CD14-positive monocyte (primary cell): ENCODE measurements at regions not wholly inside any gene's neighbourhood (a gene's known extent, or its start where the extent isn't known, plus 50 kb on each side); places are given as distances from the start of the nearest gene placed in this dataset.

Experiments
- DNase-seq, 3 donors: peaks; one replicate each; pipeline ENCODE4 v3.0.0-alpha.2; 2011 to 2022
- H2AFZ ChIP-seq: 2 replicates; pipeline ENCODE4 v1.6.0; 2012; ENCODE audit warnings: mild to moderate bottlenecking, low read depth, low read length, inconsistent platforms; ENCODE audit not compliant: insufficient read depth, poor library complexity, severe bottlenecking
- H3K27ac ChIP-seq, 2 donors: 1 replicate in 1 of 2; 2 replicates in 1 of 2; pipeline ENCODE4 v1.5.1; 2012 to 2013; ENCODE audit warnings: low read length in 2 of 2, control low read depth in 1 of 2, inconsistent platforms in 1 of 2, low read depth in 1 of 2, mild to moderate bottlenecking in 1 of 2
- H3K27me3 ChIP-seq, 2 donors: one replicate each; pipeline versions ENCODE4 v1.6.0 to v1.6.1; 2011 to 2013; ENCODE audit warnings: low read length in 2 of 2; ENCODE audit not compliant: control insufficient read depth in 2 of 2, insufficient read depth in 2 of 2
- H3K36me3 ChIP-seq, 2 donors: replicated peaks in 1 of 2; 1 replicate in 1 of 2; 2 replicates in 1 of 2; pipeline versions ENCODE4 v1.5.1 to v1.6.1; 2012 to 2013; ENCODE audit warnings: low read length in 2 of 2, control low read depth in 1 of 2, inconsistent platforms in 1 of 2, mild to moderate bottlenecking in 1 of 2; ENCODE audit not compliant: insufficient read depth in 2 of 2, control insufficient read depth in 1 of 2
- H3K4me1 ChIP-seq, 2 donors: 1 replicate in 1 of 2; 2 replicates in 1 of 2; pipeline versions ENCODE4 v1.5.1 to v1.6.1; 2012 to 2013; ENCODE audit warnings: low read length in 2 of 2, control low read depth in 1 of 2, inconsistent platforms in 1 of 2, mild to moderate bottlenecking in 1 of 2, moderate library complexity in 1 of 2; ENCODE audit not compliant: insufficient read depth in 2 of 2, control insufficient read depth in 1 of 2
- H3K4me2 ChIP-seq: replicated peaks from 2 replicates; pipeline ENCODE3; 2012; ENCODE audit warnings: low read length, moderate library complexity, mild to moderate bottlenecking; ENCODE audit not compliant: poor library complexity, severe bottlenecking; ENCODE audit errors: extremely low read depth
- H3K4me3 ChIP-seq, 3 experiments: fragments of 200-600 bp in 1 of 3; sonication (generic) in 1 of 3; replicated peaks in 1 of 3; 1 replicate in 2 of 3; 2 replicates in 1 of 3; pipeline ENCODE4 v1.5.1; 2011 to 2013; ENCODE audit warnings: low read length in 3 of 3, mild to moderate bottlenecking in 3 of 3, control low read depth in 2 of 3, low read depth in 2 of 3, inconsistent platforms in 1 of 3, moderate library complexity in 1 of 3
- H3K79me2 ChIP-seq: 2 replicates; pipeline ENCODE4 v1.6.0; 2012; ENCODE audit warnings: mild to moderate bottlenecking, control low read depth, inconsistent platforms, low read length, moderate library complexity; ENCODE audit not compliant: insufficient read depth
- H3K9ac ChIP-seq: 2 replicates; pipeline ENCODE4 v1.6.0; 2017; ENCODE audit warnings: low read length, mild to moderate bottlenecking; ENCODE audit not compliant: insufficient read depth, poor library complexity, severe bottlenecking
- H3K9me3 ChIP-seq, 2 donors: replicated peaks in 1 of 2; 1 replicate in 1 of 2; 2 replicates in 1 of 2; pipeline versions ENCODE4 v1.5.1 to v1.6.1; 2012 to 2013; ENCODE audit warnings: low read length in 2 of 2, control low read depth in 1 of 2; ENCODE audit not compliant: control insufficient read depth in 1 of 2, insufficient read depth in 1 of 2
- H4K20me1 ChIP-seq: 2 replicates; pipeline ENCODE4 v1.6.0; 2012; ENCODE audit warnings: mild to moderate bottlenecking, low read length, control low read depth, moderate library complexity; ENCODE audit not compliant: insufficient read depth
- H3K27ac Mint-ChIP-seq, 7 donors: one replicate each; pipeline ENCODE4 v1.8.0; 2020; ENCODE audit warnings: mild to moderate bottlenecking in 7 of 7, mixed read lengths in 7 of 7, moderate library complexity in 6 of 7, inconsistent platforms in 2 of 7
- H3K27me3 Mint-ChIP-seq, 3 donors: one replicate each; pipeline ENCODE4 v1.8.0; 2021 to 2022; ENCODE audit warnings: low read depth in 3 of 3, mild to moderate bottlenecking in 3 of 3, mixed read lengths in 3 of 3, moderate library complexity in 3 of 3, inconsistent platforms in 1 of 3
- H3K36me3 Mint-ChIP-seq, 2 donors: one replicate each; pipeline ENCODE4 v1.8.0; 2020; ENCODE audit warnings: mixed read lengths in 2 of 2, inconsistent platforms in 1 of 2, mild to moderate bottlenecking in 1 of 2
- H3K4me1 Mint-ChIP-seq: one replicate; pipeline ENCODE4 v1.8.0; 2020; ENCODE audit warnings: mild to moderate bottlenecking, mixed read lengths
- H3K4me3 Mint-ChIP-seq, 2 donors: one replicate each; pipeline ENCODE4 v1.8.0; 2020; ENCODE audit warnings: mild to moderate bottlenecking in 2 of 2, mixed read lengths in 2 of 2, moderate library complexity in 1 of 2
- H3K9me3 Mint-ChIP-seq, 7 donors: one replicate each; pipeline ENCODE4 v1.8.0; 2020 to 2022; ENCODE audit warnings: mixed read lengths in 7 of 7, mild to moderate bottlenecking in 6 of 7, moderate library complexity in 6 of 7, inconsistent platforms in 2 of 7
- WGBS: methylation state at CpG from one replicate; pipeline ENCODE4 v1.1.5; 2013; ENCODE audit warnings: missing lambda C conversion rate; ENCODE audit not compliant: insufficient coverage; 5-methylcytosine and 5-hydroxymethylcytosine counted together
- intact Hi-C, 2 donors: fragments of 100-400 bp; cut with micrococcal nuclease; formaldehyde crosslinking; loops; one replicate each; pipeline versions ENCODE4 v1.15.0 to v1.15.1; 2023
- TF ChIP-seq, protein P1 (sequence below): fragments of 200-600 bp; IDR thresholded peaks from one replicate; pipeline ENCODE4 v1.8.0; 2022; ENCODE audit warnings: antibody characterized with exemption, mild to moderate bottlenecking

- no peaks in the 10 kb centered on the region for H3K4me1 ChIP-seq
- intact Hi-C loops, result no loop called here
- H3K4me2 ChIP-seq, result no peak overlapping the region
- H3K27me3 ChIP-seq, result no peaks in the 10 kb centered on the region
- Mint-ChIP-seq H3K4me3 (no peak overlapping the region), H3K36me3 (no peaks in the 10 kb centered on the region), H3K4me1 (no peaks in the 10 kb centered on the region), H3K27ac (no peak overlapping the region), H3K27me3 (peaks cover 0 to 2% (median 2%) of the 10 kb centered on the region in 3 donors), H3K9me3 (peaks cover 2 to 6% (median 4%) of the 10 kb centered on the region in 7 donors)
- no peak overlapping the region for H3K9ac ChIP-seq
- H4K20me1 ChIP-seq, result no peaks in the 10 kb centered on the region
- DNase-seq, result no peak
- no peak overlapping the region for H3K4me3 ChIP-seq
- no peak overlapping the region for H2AFZ ChIP-seq
- H3K79me2 ChIP-seq, result no peaks in the 10 kb centered on the region
- H3K36me3 ChIP-seq, result no peaks in the 10 kb centered on the region
- no peaks in the 10 kb centered on the region for H3K9me3 ChIP-seq
- no peak overlapping the region for H3K27ac ChIP-seq
- 86% methylated on average over 3 of the region's 3 CpGs for WGBS
- TF ChIP-seq, protein P1, sequence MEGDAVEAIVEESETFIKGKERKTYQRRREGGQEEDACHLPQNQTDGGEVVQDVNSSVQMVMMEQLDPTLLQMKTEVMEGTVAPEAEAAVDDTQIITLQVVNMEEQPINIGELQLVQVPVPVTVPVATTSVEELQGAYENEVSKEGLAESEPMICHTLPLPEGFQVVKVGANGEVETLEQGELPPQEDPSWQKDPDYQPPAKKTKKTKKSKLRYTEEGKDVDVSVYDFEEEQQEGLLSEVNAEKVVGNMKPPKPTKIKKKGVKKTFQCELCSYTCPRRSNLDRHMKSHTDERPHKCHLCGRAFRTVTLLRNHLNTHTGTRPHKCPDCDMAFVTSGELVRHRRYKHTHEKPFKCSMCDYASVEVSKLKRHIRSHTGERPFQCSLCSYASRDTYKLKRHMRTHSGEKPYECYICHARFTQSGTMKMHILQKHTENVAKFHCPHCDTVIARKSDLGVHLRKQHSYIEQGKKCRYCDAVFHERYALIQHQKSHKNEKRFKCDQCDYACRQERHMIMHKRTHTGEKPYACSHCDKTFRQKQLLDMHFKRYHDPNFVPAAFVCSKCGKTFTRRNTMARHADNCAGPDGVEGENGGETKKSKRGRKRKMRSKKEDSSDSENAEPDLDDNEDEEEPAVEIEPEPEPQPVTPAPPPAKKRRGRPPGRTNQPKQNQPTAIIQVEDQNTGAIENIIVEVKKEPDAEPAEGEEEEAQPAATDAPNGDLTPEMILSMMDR, result no peak
Measured at GRCh38 chr2:18009891-18010290, 131.4 kb downstream of the KCNS3 start.

DNA sequence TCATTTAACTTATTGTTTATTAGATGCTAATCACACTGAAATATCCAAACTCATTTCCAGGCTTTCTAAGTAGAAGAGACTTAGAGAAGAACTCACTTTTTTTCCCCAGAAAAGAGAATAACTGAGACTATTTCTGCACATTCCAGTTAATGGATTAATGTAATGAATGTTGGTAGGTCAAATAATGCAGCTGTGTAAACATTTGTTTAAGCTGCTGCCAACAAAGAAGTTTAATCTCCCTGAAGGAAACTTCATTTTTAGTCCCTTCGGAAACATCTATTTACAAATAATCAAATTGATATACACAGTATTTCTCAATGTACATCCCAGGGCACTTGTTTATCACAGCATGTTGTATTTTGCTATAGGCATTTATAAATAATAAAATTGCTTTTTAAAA, 126.9 kb downstream of the KCNS3 start:
- peaks cover 1 to 6% of the 10 kb centered on the region in 2 donors for H3K9me3 ChIP-seq
- H3K27ac Mint-ChIP-seq, result no peak overlapping the region
- TF ChIP-seq, protein P1, result no peak

More for the DNA sequence above, 126.9 kb downstream of the KCNS3 start:
- H3K4me1 Mint-ChIP-seq, result no peaks in the 10 kb centered on the region
- intact Hi-C loops, result no loop called here
- Histone ChIP-seq H3K4me3 (no peak overlapping the region), H2AFZ (no peak overlapping the region), H4K20me1 (no peaks in the 10 kb centered on the region), H3K27me3 (no peaks in the 10 kb centered on the region), H3K36me3 (no peaks in the 10 kb centered on the region), H3K9ac (no peak overlapping the region), H3K27ac (no peak overlapping the region), H3K4me1 (no peaks in the 10 kb centered on the region), H3K4me2 (no peak overlapping the region), H3K79me2 (no peaks in the 10 kb centered on the region)
- DNase-seq, result no peak
- H3K27me3 Mint-ChIP-seq, result peaks cover 0 to 2% (median 0%) of the 10 kb centered on the region in 3 donors
- no peak overlapping the region for H3K4me3 Mint-ChIP-seq
- no CpG with 5 or more reads among the region's 1 CpG for WGBS
- H3K9me3 Mint-ChIP-seq, result peaks cover 0 to 14% (median 6%) of the 10 kb centered on the region in 7 donors
- H3K36me3 Mint-ChIP-seq, result no peaks in the 10 kb centered on the region
